IMR-90 (cell line): ENCODE measurements at regions not wholly inside any gene's neighbourhood (a gene's known extent, or its start where the extent isn't known, plus 50 kb on each side); places are given as distances from the start of the nearest gene placed in this dataset.

ENCODE experiments used
- CHD1 ChIP-seq: IDR thresholded peaks from 2 replicates; pipeline ENCODE4 v1.6.1; 2012; ENCODE audit warnings: low read depth, low read length, improper control_type of control experiment
- CTCF ChIP-seq: conservative IDR thresholded peaks from 2 replicates; pipeline ENCODE4 v1.5.1; 2012; ENCODE audit warnings: mild to moderate bottlenecking, low read depth, low read length, improper control_type of control experiment
- POLR2A ChIP-seq: IDR thresholded peaks from 2 replicates; pipeline ENCODE4 v1.6.1; 2012; ENCODE audit warnings: mild to moderate bottlenecking, low read depth, low read length

DNA sequence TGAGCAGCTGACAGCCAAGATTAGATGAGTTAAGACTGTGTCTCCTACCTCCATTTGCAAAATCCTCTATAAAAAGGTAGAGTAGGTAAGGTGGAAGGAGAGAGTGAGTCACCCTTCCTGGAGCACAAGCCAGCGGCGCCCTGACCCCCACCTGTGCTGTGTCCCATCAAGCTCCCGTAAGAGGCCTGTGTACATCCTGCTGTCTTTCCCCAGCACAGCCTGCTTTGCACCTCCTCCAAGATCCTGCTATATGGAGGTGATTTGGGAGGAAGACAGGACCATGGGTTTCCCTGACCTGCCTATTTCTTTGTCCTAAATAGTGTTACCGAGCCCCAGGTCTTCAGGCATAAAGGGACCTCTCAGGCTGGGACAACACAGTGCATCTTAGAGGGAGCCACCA lies 62.3 kb upstream of the UQCRFS1 start:
- TF ChIP-seq CTCF (no peak), POLR2A (no peak), CHD1 (no peak)
